ENCODE measurements at regions not wholly inside any gene's neighbourhood (a gene's known extent, or its start where the extent isn't known, plus 50 kb on each side); places are given as distances from the start of the nearest gene placed in this dataset.
"Not testable (repeated sequence)": the region's sequence is repeated elsewhere in the genome, so short reads cannot be mapped to it uniquely, and the experiment has no call there.

GRCh38 chr17:12195418-12195817 is 174.7 kb downstream of the MAP2K4 start:
- Histone ChIP-seq H3K27ac (no peak overlapping the region), H3K4me1 (replicated peaks) (no peaks in the 10 kb centered on the region), H3K27me3 (replicated peaks; ENCODE audit: insufficient read depth) (no peaks in the 10 kb centered on the region), H3K36me3 (no peaks in the 10 kb centered on the region), H3K4me3 (no peak overlapping the region), H3K9me3 (no peaks in the 10 kb centered on the region)
- WGBS, result 69% methylated on average over 4 of the region's 4 CpGs
- intact Hi-C loops (cut with DNase I), result no loop called here
- no peak for TF ChIP-seq CTCF (IDR thresholded peaks at IDR 0.05)
- no peak for TF ChIP-seq POLR2A (IDR thresholded peaks at IDR 0.05)
- TF ChIP-seq POLR2AphosphoS5 (IDR thresholded peaks at IDR 0.05), result no peak
- DNase-seq (ENCODE audit: low spot score), result no peak

DNA sequence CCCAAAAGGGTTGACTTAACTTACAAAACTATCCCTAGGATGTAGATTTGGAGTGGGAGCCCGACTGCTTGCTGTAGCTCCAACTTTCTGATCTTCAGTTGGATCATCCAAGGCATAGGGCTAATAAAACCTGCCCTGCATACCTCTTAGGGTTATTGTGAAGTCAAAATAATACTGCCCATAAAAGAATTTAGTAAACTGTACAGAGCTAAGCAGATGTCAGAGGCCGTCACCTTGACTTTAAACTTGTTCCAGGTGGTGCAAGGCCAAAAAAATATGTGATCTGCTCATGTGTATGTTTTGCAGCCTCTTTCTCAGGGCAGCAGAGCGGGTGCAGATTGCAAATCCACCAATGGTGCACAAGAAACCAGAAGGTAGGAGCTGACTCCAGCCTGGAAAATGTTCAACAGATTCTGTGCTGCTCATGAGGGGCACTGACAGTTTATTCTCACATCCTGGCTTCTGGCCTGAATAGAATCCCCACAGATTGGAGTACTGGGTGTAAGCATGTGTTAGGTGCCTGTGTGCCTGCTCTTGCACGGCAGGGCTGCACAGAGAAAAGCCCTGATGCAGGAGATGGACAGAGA is 180.7 kb downstream of the MAP2K4 start:
- Histone ChIP-seq H3K27me3 (replicated peaks; ENCODE audit: insufficient read depth) (no peaks in the 10 kb centered on the region), H3K36me3 (no peaks in the 10 kb centered on the region), H3K27ac (no peak overlapping the region), H3K9me3 (no peaks in the 10 kb centered on the region), H3K4me1 (replicated peaks) (no peaks in the 10 kb centered on the region), H3K4me3 (no peak overlapping the region)
- intact Hi-C loops (cut with DNase I), result no loop called here
- TF ChIP-seq POLR2A (IDR thresholded peaks at IDR 0.05) (no peak), CTCF (IDR thresholded peaks at IDR 0.05) (no peak), POLR2AphosphoS5 (IDR thresholded peaks at IDR 0.05) (no peak)
- WGBS, result 63% methylated on average over 4 of the region's 4 CpGs
- no peak for DNase-seq (ENCODE audit: low spot score)

DNA sequence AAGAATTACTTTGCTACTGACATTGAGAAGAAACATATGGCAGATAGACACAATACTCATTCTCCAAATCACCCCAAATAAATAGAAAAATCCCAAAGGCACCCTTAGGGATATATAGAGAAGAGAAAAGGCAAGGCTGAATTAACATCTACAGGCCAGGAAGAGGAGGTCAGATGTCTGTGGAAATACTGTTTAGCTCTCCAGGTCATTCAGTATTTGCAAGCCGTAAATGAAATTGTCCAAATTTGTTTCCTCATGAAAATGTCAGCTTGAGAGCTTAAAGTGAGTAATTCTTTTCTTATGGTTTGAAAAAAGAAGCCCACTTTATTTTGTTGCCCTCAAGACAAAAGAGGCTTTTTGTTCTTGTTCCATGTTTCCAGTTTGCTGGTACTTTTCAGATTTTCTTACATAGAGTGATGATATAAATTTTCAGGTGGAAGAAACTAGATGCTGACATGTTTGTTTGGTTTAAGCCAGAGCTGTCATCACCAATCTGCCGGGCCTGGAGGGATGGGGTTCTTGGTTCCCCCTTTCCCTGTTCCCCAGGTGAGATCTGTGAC is 189.0 kb downstream of the MAP2K4 start:
- no peaks in the 10 kb centered on the region for H3K27me3 ChIP-seq (replicated peaks; ENCODE audit: insufficient read depth)
- 30% methylated on average over 2 of the region's 2 CpGs for WGBS
- DNase-seq (ENCODE audit: low spot score), result no peak
- H3K27ac ChIP-seq, result no peak overlapping the region
- H3K9me3 ChIP-seq, result no peaks in the 10 kb centered on the region
- intact Hi-C loops (cut with DNase I), result no loop called here
- no peak overlapping the region for H3K4me3 ChIP-seq
- H3K4me1 ChIP-seq (replicated peaks), result no peaks in the 10 kb centered on the region
- TF ChIP-seq POLR2A (IDR thresholded peaks at IDR 0.05) (no peak), POLR2AphosphoS5 (IDR thresholded peaks at IDR 0.05) (no peak), CTCF (IDR thresholded peaks at IDR 0.05) (no peak)
- H3K36me3 ChIP-seq, result no peaks in the 10 kb centered on the region

- 97% methylated on average over 59 of the region's 59 CpGs for WGBS
- H3K4me1 ChIP-seq (replicated peaks); H3K4me3 ChIP-seq; H3K9me3 ChIP-seq; H3K36me3 ChIP-seq; H3K27ac ChIP-seq; H3K27me3 ChIP-seq (replicated peaks; ENCODE audit: insufficient read depth); DNase-seq (ENCODE audit: low spot score); intact Hi-C loops (cut with DNase I): not testable (repeated sequence)
Measured at GRCh38 chr17:12220714-12221439, 200.2 kb downstream of the MAP2K4 start.

DNA sequence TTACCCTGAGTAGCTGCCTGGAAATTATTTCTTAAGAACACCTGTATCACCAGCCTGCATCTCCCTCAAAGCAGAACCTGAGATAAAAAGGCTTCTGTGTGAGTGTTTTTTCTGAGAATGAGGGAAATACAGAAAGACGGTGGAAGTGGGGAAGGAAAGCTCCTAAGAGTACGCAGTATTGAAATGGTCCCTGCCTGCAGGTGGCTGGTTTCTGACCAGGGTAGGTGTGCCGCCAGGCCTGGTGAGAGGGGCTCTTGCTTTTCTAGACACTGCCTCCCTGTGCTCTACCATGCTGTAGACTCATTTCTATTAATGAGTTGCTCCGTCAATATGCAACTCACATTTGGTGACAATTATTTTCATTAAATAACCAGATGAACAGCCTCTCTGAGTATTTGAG is 201.7 kb downstream of the MAP2K4 start:
- no peaks in the 10 kb centered on the region for H3K9me3 ChIP-seq
- no peak for TF ChIP-seq POLR2A (IDR thresholded peaks at IDR 0.05)
- TF ChIP-seq CTCF (IDR thresholded peaks at IDR 0.05), result no peak
- TF ChIP-seq POLR2AphosphoS5 (IDR thresholded peaks at IDR 0.05), result no peak
- H3K27me3 ChIP-seq (replicated peaks; ENCODE audit: insufficient read depth), result no peaks in the 10 kb centered on the region
- intact Hi-C loops (cut with DNase I), result no loop called here
- WGBS, result 86% methylated on average over 4 of the region's 4 CpGs
- no peak overlapping the region for H3K4me3 ChIP-seq
- no peaks in the 10 kb centered on the region for H3K4me1 ChIP-seq (replicated peaks)
- no peak overlapping the region for H3K27ac ChIP-seq
- H3K36me3 ChIP-seq, result no peaks in the 10 kb centered on the region
- DNase-seq (ENCODE audit: low spot score), result no peak

All from prostate gland (tissue), 2 donors.